DMS153 treated with DMSO at 0.1 percent for 48 hours (cell line): ENCODE measurements at regions not wholly inside any gene's neighbourhood (a gene's known extent, or its start where the extent isn't known, plus 50 kb on each side); places are given as distances from the start of the nearest gene placed in this dataset.
"Not testable (repeated sequence)": the region's sequence is repeated elsewhere in the genome, so short reads cannot be mapped to it uniquely, and the experiment has no call there.

ENCODE experiments used
- DNase-seq: peaks from one replicate; lab custom pipeline; 2025; ENCODE audit not compliant: unreplicated experiment; lab: John Stamatoyannopoulos, UW

GRCh38 chr15:62895905-62896316, 146.6 kb upstream of the TPM1 start:
- DNase-seq, result no peak

GRCh38 chr15:62896380-62896866, 146.1 kb upstream of the TPM1 start:
- no peak for DNase-seq

- no peak for DNase-seq
Observed at GRCh38 chr15:62896969-62897486, 145.5 kb upstream of the TPM1 start.

GRCh38 chr15:62897634-62898033, 144.9 kb upstream of the TPM1 start:
- no peak for DNase-seq

- no peak for DNase-seq
Observed at GRCh38 chr15:62899090-62899493, 143.5 kb upstream of the TPM1 start.

GRCh38 chr15:62900071-62900802, 142.3 kb upstream of the TPM1 start:
- DNase-seq, result no peak

GRCh38 chr15:62901087-62901486, 141.5 kb upstream of the TPM1 start:
- DNase-seq, result no peak

GRCh38 chr15:62901909-62902546, 140.5 kb upstream of the TPM1 start:
- DNase-seq, result no peak

GRCh38 chr15:62902821-62903220, 139.7 kb upstream of the TPM1 start:
- DNase-seq, result no peak

GRCh38 chr15:62903437-62903836, 139.1 kb upstream of the TPM1 start:
- no peak for DNase-seq

GRCh38 chr15:62904041-62904910, 138.3 kb upstream of the TPM1 start:
- no peak for DNase-seq

GRCh38 chr15:62906627-62907026, 135.9 kb upstream of the TPM1 start:
- DNase-seq, result no peak

GRCh38 chr15:62907275-62907674, 135.3 kb upstream of the TPM1 start:
- DNase-seq, result no peak

GRCh38 chr15:62908341-62908740, 134.2 kb upstream of the TPM1 start:
- not testable (repeated sequence) for DNase-seq

- DNase-seq, result no peak
Observed at GRCh38 chr15:62909257-62909656, 133.3 kb upstream of the TPM1 start.

- DNase-seq, result no peak
Observed at GRCh38 chr15:62912282-62912681, 130.3 kb upstream of the TPM1 start.

- no peak for DNase-seq
Observed at GRCh38 chr15:62912808-62913207, 129.7 kb upstream of the TPM1 start.

GRCh38 chr15:62913246-62913645, 129.3 kb upstream of the TPM1 start:
- no peak for DNase-seq

GRCh38 chr15:62914461-62915079, 128.0 kb upstream of the TPM1 start:
- no peak for DNase-seq

- no peak for DNase-seq
Observed at GRCh38 chr15:62920682-62921502, 121.7 kb upstream of the TPM1 start.
